Left renal cortex interstitium (tissue), 4 donors: ENCODE measurements at regions not wholly inside any gene's neighbourhood (a gene's known extent, or its start where the extent isn't known, plus 50 kb on each side); places are given as distances from the start of the nearest gene placed in this dataset.
"Not testable (repeated sequence)": the region's sequence is repeated elsewhere in the genome, so short reads cannot be mapped to it uniquely, and the experiment has no call there.

Experiments used
- DNase-seq, 4 donors: peaks; one replicate each; pipeline ENCODE4 v3.0.0-alpha.2; 2013; ENCODE audit warnings: low read depth in 4 of 4, low spot score in 2 of 4, missing footprints in 1 of 4

DNA sequence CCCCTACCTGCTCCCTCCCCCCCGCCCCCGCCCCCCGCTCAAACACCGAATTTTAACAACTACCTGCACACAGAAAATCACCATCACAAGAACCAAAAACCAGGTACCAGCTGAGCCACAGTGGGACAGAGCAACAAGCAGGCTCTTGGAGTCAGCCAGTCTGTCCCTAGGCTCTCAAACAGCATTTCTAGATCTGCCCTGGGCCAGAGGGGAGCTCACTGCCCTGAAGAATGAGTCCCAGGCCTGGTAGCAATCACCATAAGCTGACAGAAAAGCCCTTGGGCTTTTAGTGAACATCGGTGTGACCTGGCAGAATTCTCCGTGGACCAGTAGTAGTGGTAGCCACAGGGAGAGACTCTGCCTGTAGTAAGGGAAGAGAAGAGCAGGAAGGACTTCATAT lies 58.3 kb downstream of the C11orf87 start:
- DNase-seq: no peak

- no peak for DNase-seq
These were observed 64.1 kb downstream of the C11orf87 start for GRCh38 chr11:109486129-109486528.

- no peak for DNase-seq
These were observed 69.1 kb downstream of the C11orf87 start for GRCh38 chr11:109490953-109491635.

- no peak for DNase-seq
These were observed 84.1 kb downstream of the C11orf87 start for GRCh38 chr11:109506115-109506514.

GRCh38 chr11:109507331-109507730 lies 85.3 kb downstream of the C11orf87 start:
- no peak for DNase-seq

DNA sequence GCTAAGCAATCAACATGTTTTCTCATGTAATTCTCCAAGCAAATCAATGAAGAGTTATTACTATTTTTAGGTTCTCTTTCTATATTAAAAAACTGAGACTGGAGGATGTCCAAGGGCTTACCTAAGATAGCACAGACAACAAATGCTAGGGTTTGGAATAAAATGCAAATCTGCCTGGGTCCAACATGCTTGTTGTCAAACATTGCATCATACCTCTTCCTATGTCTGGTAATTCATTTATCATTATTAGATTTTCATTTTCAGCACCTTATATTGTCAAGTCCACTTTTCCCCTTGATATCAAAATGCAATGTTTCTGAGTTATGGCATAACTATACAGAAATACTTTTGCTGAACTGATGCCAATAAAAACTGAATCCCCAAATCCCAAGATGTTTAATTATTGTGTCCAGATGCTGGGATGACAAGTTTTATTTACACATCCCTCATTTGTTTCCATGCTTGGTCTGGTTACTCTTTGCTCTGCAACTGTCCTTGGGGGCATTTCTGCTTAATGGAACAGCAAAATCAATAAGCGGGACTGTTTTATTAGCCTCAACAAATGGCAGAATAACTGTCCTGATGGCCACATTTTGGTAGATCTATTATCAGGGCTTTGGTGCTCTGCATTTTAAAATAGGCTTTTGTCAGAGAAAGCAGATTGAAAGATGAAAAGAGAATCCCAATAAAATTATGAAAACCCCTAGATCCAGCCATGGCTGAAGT lies 86.0 kb downstream of the C11orf87 start:
- DNase-seq: no peak

DNA sequence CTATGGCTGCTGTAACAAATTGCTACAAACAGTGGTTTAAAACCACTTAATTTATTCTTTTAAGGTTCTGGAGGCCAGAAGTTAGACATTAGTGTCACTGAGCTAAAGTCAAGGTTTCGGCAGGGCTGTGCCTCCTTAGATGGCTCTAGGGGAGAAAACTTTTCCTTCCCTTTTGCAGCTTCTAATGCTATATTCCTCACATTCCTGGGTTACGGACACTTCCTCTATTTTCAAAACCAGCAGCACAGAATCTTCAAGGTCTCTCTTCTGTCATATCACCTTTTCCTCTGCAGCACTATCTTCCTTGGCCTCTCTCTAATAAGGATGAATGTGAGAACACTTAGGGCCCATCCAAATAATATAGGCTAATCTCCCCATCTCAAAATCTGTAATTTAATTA lies 87.0 kb downstream of the C11orf87 start:
- no peak for DNase-seq

GRCh38 chr11:109510316-109510715 lies 88.3 kb downstream of the C11orf87 start:
- no peak for DNase-seq

GRCh38 chr11:109511598-109511997 lies 89.6 kb downstream of the C11orf87 start:
- DNase-seq: no peak

DNA sequence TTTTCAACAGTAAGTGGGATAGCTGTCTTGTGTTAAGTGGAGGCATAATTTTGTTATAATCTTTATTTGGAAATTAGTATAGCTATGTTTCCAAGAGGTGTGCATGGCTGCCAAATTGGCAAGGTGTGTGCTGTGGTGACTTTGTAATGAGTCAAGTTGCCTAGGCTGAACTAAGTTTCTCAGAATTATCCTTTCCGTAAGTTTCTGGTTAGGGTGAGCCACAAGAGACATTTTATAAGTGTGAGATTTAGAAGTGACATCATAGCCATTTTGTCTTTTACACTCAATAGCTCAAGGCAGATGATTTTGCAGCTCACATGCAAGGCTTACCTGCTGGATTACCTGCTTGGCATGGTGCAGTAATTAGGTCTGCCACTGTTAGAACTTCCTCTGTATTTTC lies 90.3 kb downstream of the C11orf87 start:
- DNase-seq: no peak

DNA sequence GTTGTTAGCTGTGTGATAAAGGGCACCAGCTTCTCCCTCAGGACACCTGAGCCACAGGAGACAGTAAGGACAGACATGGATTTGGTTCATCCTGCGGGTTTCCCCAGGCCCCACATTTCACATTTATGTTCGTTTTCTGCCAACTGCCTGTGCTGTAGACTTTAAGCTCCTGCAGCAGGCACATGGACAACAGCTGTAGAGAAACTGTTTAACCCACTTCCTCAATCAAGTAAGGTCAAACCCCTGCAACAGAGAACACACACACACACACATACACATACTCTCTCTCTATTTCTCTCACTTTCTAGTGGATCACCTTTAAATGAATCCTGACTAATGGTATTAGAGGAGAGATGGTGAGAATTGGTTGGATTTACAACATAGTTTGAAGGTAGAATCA lies 90.7 kb downstream of the C11orf87 start:
- DNase-seq: no peak

DNA sequence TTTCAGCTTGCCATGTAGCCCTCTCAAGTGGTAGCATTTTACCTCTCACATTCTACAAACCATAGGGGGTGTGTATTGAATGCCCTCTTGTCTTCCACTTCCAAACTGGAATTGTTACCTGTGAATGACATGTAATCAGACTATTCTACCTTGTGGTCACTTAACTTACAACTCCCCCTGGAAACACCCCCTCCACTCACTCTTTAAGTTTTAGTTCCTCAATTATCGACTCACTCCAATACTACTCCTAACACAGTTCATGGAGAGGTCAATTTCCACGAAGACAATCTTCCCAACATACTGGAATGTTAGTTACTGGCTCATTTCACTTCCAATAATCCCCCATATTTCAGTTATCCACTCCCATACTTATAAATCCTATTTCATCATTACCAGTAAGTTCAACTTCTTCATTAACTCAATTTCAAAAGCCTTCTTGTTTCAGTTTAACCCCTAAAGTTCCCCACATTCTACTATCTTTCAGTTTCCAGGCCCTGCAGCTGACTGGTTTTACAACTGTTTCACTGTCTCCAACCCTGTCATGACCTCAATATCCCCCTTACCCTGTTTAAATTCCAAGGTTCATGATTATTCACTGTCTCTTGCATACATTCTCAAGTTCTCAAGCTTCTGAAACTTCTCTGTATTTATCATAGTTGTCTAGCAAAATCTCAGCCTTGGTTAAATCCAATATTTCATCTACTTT lies 92.5 kb downstream of the C11orf87 start:
- no peak for DNase-seq

DNA sequence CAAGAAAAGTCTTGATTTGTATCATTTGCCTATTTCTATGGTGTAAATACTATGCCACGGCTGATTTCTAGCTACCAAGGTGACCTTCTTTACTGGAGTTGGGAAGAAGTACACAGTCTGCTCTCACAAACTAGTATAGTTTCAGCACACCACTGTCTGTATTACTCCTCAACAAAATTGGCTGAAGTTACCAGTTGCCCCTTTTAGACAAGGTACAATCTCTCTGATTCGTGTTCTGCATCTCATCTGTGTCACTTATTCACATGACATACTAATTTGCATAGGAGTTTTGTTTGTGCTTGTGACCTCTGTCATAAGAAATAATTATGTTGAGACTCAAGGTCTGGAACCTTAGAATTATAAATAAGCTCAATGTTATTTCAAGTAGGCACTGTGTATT lies 97.3 kb downstream of the C11orf87 start:
- no peak for DNase-seq

DNA sequence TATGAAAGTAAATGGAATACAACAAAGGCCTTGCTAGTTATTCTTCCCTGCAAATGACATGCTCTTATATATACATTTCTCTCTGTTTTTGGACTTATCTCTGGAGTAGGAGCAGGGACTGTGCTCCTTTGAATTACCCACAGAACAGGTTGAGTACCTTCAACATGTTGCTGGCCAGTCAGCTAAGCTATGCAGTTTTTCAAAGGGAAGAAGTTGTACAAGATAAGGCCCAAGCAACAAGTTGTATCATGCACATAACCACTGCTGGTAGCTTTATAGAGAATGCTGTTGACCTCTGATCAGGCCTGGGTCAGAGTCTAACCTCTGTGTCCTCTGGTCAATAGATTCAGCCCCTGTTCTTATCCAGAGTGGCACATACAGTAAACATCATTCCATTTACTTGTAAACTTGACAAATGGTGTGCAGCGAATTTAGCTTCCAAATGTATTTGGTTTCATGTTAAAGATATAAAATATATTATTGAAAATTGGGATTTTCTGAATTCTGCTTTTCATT lies 99.6 kb downstream of the C11orf87 start:
- DNase-seq: no peak

DNA sequence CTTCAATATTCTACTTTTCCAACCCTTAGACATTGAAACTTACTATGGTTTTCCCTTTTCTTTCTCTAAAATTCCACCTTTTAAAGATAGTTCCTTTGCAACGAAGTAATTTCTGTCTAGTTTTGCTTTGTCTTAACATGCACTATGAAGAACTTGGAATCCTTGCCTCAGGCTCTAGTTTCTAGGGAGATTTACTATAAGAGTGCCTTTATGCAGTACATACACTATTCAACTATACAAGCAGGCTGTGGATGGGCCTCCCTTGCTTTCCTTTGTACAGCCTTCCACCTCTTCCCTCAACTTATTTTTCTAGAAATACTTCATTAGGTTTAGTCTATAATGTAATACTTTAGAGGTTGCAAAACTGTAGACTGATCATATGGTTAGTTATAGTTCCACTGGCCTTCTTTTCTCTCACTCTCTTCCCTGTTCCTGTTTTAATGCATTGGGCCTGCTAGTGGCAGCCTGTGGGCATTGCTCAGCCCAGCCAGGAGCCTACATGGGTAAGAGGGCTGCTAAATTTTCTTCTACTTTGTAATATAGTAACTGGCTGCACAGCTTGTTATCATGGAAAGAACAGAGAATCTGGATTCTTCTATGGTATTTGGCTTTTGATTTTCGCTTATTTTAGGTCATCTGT lies 100.2 kb downstream of the C11orf87 start:
- no peak for DNase-seq

DNA sequence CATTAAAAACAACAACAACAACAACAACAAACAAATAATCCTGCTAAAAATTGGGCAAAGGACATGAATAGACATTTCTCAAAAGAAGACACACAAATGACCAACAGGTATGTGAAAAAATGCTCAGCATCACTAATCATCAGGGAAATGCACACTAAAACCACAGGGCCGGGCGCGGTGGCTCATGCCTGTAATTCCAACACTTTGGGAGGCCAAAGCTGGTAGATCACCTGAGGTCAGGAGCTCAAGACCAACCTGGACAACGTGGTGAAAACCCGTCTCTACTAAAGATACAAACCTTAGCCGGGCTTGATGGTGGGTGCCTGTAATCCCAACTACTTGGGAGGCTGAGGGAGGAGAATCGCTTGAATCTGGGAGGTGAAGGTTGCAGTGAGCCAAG lies 103.6 kb downstream of the C11orf87 start:
- DNase-seq: not testable (repeated sequence)

DNA sequence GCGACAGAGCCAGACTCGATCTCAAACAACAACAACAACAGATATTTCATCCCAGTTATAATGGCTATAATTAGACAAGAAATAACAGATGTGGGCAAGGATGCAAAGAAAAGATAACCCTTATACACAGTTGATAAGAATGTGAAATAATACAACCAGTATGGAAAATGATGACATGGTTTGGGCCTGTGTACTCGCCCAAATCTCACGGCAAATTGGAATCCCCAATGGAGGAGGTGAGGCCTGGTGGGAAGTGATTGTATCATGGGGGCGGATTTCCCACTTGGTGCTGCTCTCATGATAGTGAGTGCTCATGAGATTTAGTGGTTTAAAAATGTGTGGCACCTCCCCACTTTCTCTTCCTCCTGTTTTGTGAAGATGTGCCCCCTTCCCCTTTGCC lies 104.1 kb downstream of the C11orf87 start:
- no peak for DNase-seq

DNA sequence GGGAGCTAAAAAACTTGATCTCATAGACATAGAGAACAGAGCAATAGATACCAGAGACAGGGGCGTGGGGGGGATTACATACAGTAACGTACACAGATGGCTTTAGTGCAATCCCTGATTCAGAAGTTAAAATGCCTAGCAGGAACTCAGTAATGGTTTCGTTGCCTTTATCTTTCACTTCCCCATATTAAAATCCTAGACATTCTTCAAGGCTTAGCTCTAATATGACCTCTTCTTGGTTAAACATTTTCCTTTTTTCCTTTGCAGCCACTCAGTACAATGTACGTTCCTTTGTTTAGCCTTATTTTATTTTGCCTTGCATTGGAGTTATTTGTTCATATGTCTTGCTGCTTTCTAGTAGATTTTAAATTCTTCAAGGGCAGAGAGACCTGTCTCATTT lies 104.9 kb downstream of the C11orf87 start:
- DNase-seq: no peak

DNA sequence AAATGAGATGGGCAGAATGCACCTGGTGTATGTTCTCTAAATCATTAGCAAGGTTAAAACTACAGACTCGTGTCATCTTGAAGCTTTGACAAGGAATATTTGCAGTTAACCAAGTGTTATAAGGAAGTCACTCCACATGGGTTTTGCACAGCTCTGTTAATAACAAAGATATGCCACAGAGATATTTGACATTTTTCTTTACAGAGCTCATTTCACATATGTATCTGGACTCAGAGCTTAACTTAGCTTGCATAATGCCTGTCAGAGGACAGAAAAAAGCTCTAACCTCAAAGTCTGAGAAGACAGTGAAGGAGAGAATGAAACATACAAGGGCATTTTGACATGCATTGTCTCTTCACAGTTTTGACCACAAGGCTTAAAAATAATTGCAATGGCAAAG lies 105.5 kb downstream of the C11orf87 start:
- no peak for DNase-seq

DNA sequence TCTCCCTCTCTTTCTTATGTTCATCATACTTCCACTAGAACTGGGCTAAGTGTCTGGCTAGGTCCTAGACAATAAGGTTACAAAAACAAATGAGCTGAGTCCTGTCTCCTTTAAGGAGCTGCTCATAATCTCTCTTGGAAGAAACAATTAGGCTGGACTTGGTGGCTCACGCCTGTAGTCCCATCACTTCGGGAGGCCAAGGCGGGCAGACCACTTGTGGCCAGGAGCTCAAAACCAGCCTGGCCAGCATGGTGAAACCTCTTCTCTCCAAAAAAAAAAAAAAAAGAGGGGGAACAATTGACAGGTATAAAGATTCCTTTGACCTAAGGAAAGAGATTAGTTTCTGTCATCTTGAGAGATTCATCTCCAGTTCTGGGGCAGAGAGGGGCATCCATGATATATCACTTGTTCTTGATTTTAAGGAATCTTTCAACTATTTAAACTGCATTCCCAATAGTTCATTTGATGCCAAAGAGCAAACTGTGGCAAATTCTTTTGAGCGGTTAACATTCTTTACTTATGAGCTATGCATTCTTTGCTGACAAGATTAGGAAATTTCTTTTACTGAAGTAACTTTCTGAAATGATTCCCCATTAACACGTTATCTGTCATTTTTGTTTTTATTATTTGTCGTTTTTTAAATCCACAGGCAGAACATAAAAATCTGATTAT lies 125.5 kb downstream of the C11orf87 start:
- no peak for DNase-seq

GRCh38 chr11:109552376-109552775 lies 130.4 kb downstream of the C11orf87 start:
- no peak for DNase-seq
